ENCODE measurements at regions not wholly inside any gene's neighbourhood (a gene's known extent, or its start where the extent isn't known, plus 50 kb on each side); places are given as distances from the start of the nearest gene placed in this dataset.

DNA sequence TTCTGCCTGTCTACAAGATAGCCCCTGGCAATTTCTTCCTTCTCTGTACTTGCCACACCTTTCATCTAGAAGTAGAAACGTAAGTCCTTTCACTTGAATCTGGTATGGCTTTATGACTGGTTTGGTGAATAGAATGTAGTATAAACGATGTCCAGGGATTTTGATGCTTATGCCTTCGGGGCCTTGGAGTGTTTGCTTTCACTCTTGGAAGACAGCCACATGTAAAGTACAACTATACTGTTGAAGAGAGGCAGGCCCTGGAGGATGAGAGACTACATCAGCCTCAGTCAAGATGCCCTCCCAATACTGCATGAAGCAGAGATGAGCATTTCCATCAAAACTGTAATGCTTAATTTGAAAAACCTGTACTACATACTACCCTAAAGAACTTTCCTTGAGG is 553.8 kb upstream of the C9orf72 start:
- Histone ChIP-seq H3K9me3 (no peaks in the 10 kb centered on the region), H3K4me3 (ENCODE audit: low read depth, low read length) (no peak overlapping the region), H3K4me1 (no peaks in the 10 kb centered on the region), H3K27me3 (replicated peaks; ENCODE audit: control insufficient read depth, insufficient read depth, low read length) (no peaks in the 10 kb centered on the region), H3K36me3 (ENCODE audit: control insufficient read depth, insufficient read depth, low read length) (no peaks in the 10 kb centered on the region)
- ChIA-PET POLR2A (no interaction called here), CTCF (no interaction called here)
- no peak overlapping the region for H3K27ac Mint-ChIP-seq (ENCODE audit: unreplicated experiment)
- no peaks in the 10 kb centered on the region for H3K9me3 Mint-ChIP-seq (ENCODE audit: unreplicated experiment)
- no peaks in the 10 kb centered on the region for H3K4me1 Mint-ChIP-seq (ENCODE audit: low read depth, unreplicated experiment)
- TF ChIP-seq CTCF (IDR thresholded peaks at IDR 0.05; ENCODE audit: insufficient read depth in 1 of 2, low read depth in 1 of 2, low read length in 1 of 2, severe bottlenecking in 1 of 2, unreplicated experiment in 1 of 2) = no peak
- no peak for DNase-seq
- no peak overlapping the region for H3K4me3 Mint-ChIP-seq (ENCODE audit: unreplicated experiment)
- peaks cover 3% of the 10 kb centered on the region for H3K27me3 Mint-ChIP-seq (ENCODE audit: insufficient read depth, unreplicated experiment)
- intact Hi-C loops (cut with micrococcal nuclease; ENCODE audit: unreplicated experiment) = no loop called here
- no TSS peak for BruUV-seq (replicated peaks)
- H3K36me3 Mint-ChIP-seq (ENCODE audit: insufficient read depth, unreplicated experiment) = no peaks in the 10 kb centered on the region

- no peak for DNase-seq
- Histone ChIP-seq H3K4me1 (no peaks in the 10 kb centered on the region), H3K36me3 (ENCODE audit: control insufficient read depth, insufficient read depth, low read length) (no peaks in the 10 kb centered on the region), H3K9me3 (no peaks in the 10 kb centered on the region), H3K27me3 (replicated peaks; ENCODE audit: control insufficient read depth, insufficient read depth, low read length) (no peaks in the 10 kb centered on the region), H3K4me3 (ENCODE audit: low read depth, low read length) (no peak overlapping the region)
- Mint-ChIP-seq H3K9me3 (ENCODE audit: unreplicated experiment) (no peaks in the 10 kb centered on the region), H3K4me3 (ENCODE audit: unreplicated experiment) (no peak overlapping the region), H3K27me3 (ENCODE audit: insufficient read depth, unreplicated experiment) (no peaks in the 10 kb centered on the region), H3K4me1 (ENCODE audit: low read depth, unreplicated experiment) (no peaks in the 10 kb centered on the region), H3K27ac (ENCODE audit: unreplicated experiment) (no peak overlapping the region), H3K36me3 (ENCODE audit: insufficient read depth, unreplicated experiment) (no peaks in the 10 kb centered on the region)
- POLR2A ChIA-PET = no interaction called here
- CTCF ChIA-PET = interaction anchor here (0.6 kb wide), 1 partner anchor 840 kb away, joined by 3 read pairs; no protein-coding TSS in a partner anchor
- intact Hi-C loops (cut with micrococcal nuclease; ENCODE audit: unreplicated experiment) = no loop called here
- no peak for TF ChIP-seq CTCF (IDR thresholded peaks at IDR 0.05; ENCODE audit: insufficient read depth in 1 of 2, low read depth in 1 of 2, low read length in 1 of 2, severe bottlenecking in 1 of 2, unreplicated experiment in 1 of 2)
- BruUV-seq (replicated peaks) = no TSS peak
Observed at GRCh38 chr9:28134446-28134976, 561.2 kb upstream of the C9orf72 start.

- no peaks in the 10 kb centered on the region for H3K27me3 Mint-ChIP-seq (ENCODE audit: insufficient read depth, unreplicated experiment)
- Histone ChIP-seq H3K36me3 (ENCODE audit: control insufficient read depth, insufficient read depth, low read length) (no peaks in the 10 kb centered on the region), H3K4me1 (no peaks in the 10 kb centered on the region), H3K4me3 (ENCODE audit: low read depth, low read length) (no peak overlapping the region), H3K9me3 (no peaks in the 10 kb centered on the region), H3K27me3 (replicated peaks; ENCODE audit: control insufficient read depth, insufficient read depth, low read length) (no peaks in the 10 kb centered on the region)
- no peak for DNase-seq
- no TSS peak for BruUV-seq (replicated peaks)
- no peak overlapping the region for H3K4me3 Mint-ChIP-seq (ENCODE audit: unreplicated experiment)
- ChIA-PET CTCF (no interaction called here), POLR2A (no interaction called here)
- intact Hi-C loops (cut with micrococcal nuclease; ENCODE audit: unreplicated experiment) = no loop called here
- no peaks in the 10 kb centered on the region for H3K4me1 Mint-ChIP-seq (ENCODE audit: low read depth, unreplicated experiment)
- H3K9me3 Mint-ChIP-seq (ENCODE audit: unreplicated experiment) = no peaks in the 10 kb centered on the region
- TF ChIP-seq CTCF (IDR thresholded peaks at IDR 0.05; ENCODE audit: insufficient read depth in 1 of 2, low read depth in 1 of 2, low read length in 1 of 2, severe bottlenecking in 1 of 2, unreplicated experiment in 1 of 2) = no peak
- no peaks in the 10 kb centered on the region for H3K36me3 Mint-ChIP-seq (ENCODE audit: insufficient read depth, unreplicated experiment)
- no peak overlapping the region for H3K27ac Mint-ChIP-seq (ENCODE audit: unreplicated experiment)
Observed at GRCh38 chr9:28135549-28135948, 562.3 kb upstream of the C9orf72 start.
